ENCODE measurements at regions not wholly inside any gene's neighbourhood (a gene's known extent, or its start where the extent isn't known, plus 50 kb on each side); places are given as distances from the start of the nearest gene placed in this dataset.

DNA sequence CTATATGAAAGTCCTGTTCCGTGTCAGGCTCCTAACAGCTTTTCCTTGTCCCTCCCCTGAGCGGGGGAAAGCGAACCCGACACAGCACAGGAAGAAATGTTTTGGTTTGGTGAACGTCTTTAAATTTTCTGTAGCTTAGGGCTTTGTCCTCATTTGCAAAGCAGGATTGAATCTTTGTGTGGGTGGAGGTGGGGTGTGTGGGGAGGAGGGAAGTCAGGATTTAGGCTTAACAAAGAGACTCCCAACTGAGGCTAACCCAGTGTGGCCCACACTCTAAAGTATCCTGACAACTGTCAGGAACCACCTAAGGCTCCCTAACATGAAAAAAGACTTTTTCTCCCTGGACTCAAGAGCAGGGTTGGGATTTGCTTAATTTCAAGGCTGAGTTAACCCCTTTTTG lies 376.2 kb upstream of the C1orf174 start:
- ATAC-seq: no peak
- no peaks in the 10 kb centered on the region for H3K36me3 ChIP-seq
- H3K9me3 ChIP-seq: peaks cover 0 to 50% (median 0%) of the 10 kb centered on the region in 3 donors
- 6 to 13% methylated on average over 5 of the region's 5 CpGs for WGBS, 2 donors (ENCODE audit: low coverage in 1 of 2)
- no peaks in the 10 kb centered on the region for H3K4me1 ChIP-seq
- no peak overlapping the region for H3K4me3 ChIP-seq
- H3K27me3 ChIP-seq: peaks cover 27% of the 10 kb centered on the region
- no peak overlapping the region for H3K27ac ChIP-seq
- TF ChIP-seq, protein P1, sequence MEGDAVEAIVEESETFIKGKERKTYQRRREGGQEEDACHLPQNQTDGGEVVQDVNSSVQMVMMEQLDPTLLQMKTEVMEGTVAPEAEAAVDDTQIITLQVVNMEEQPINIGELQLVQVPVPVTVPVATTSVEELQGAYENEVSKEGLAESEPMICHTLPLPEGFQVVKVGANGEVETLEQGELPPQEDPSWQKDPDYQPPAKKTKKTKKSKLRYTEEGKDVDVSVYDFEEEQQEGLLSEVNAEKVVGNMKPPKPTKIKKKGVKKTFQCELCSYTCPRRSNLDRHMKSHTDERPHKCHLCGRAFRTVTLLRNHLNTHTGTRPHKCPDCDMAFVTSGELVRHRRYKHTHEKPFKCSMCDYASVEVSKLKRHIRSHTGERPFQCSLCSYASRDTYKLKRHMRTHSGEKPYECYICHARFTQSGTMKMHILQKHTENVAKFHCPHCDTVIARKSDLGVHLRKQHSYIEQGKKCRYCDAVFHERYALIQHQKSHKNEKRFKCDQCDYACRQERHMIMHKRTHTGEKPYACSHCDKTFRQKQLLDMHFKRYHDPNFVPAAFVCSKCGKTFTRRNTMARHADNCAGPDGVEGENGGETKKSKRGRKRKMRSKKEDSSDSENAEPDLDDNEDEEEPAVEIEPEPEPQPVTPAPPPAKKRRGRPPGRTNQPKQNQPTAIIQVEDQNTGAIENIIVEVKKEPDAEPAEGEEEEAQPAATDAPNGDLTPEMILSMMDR (IDR thresholded peaks at IDR 0.05): no peak
- TF ChIP-seq POLR2A (IDR thresholded peaks at IDR 0.05) (no peak), EP300 (IDR thresholded peaks at IDR 0.05) (no peak), POLR2AphosphoS5 (IDR thresholded peaks at IDR 0.05) (no peak)

DNA sequence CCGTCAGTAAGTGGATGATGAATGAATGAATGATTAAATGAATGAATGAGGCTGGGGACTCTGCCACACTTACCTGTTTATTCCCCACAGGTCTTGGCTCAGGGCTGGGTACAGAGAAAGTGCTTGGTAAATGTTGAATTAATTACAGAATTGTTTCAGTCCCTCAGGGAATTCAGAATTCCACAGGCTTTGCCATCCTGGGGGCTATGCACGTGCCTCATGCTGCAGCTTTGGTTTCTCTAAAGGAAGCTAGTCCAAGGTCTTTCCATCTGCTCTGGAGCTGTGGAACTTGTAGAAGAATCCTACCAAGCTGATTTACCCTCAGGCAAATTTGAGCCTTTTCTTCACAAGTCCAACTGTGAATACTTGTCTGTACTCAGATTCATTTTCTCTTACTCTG lies 376.8 kb upstream of the AJAP1 start:
- no peak for ATAC-seq
- no peaks in the 10 kb centered on the region for H3K36me3 ChIP-seq
- peaks cover 0 to 50% (median 0%) of the 10 kb centered on the region in 3 donors for H3K9me3 ChIP-seq
- no peak overlapping the region for H3K27ac ChIP-seq
- 77 to 78% methylated on average over 2 of the region's 2 CpGs for WGBS, 2 donors (ENCODE audit: low coverage in 1 of 2)
- peaks cover 25% of the 10 kb centered on the region for H3K27me3 ChIP-seq
- no peak overlapping the region for H3K4me3 ChIP-seq
- H3K4me1 ChIP-seq: no peaks in the 10 kb centered on the region
- TF ChIP-seq EP300 (IDR thresholded peaks at IDR 0.05) (no peak), POLR2AphosphoS5 (IDR thresholded peaks at IDR 0.05) (no peak), POLR2A (IDR thresholded peaks at IDR 0.05) (no peak)
- TF ChIP-seq, protein P1 (IDR thresholded peaks at IDR 0.05): no peak

DNA sequence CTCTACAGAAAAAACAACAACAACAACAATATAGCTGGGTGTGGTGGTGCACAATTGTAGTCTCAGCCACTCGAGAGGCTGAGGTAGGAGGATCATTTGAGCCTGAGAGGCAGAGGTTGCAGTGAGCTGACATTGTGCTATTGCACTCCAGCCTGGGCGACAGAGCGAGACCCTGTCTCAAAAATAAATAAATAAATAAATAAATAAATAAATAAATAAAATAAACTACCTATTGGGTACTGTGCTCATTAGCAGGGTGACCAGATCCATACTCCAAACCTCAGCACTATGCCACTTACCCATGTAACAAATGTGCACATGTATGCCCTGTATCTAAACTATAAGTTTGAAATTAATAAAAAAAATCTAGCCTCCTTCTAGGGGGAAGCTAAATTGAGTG lies 369.4 kb upstream of the AJAP1 start:
- TF ChIP-seq, protein P1 (IDR thresholded peaks at IDR 0.05): no peak
- no peak for TF ChIP-seq POLR2AphosphoS5 (IDR thresholded peaks at IDR 0.05)
- no peak for TF ChIP-seq EP300 (IDR thresholded peaks at IDR 0.05)
- no peak for TF ChIP-seq POLR2A (IDR thresholded peaks at IDR 0.05)
- WGBS, 2 donors (ENCODE audit: low coverage in 1 of 2): 20 to 92% methylated on average over 1 to 3 of the region's 3 CpGs
- H3K36me3 ChIP-seq: no peaks in the 10 kb centered on the region
- H3K27ac ChIP-seq: no peak overlapping the region
- no peaks in the 10 kb centered on the region for H3K9me3 ChIP-seq
- no peak for ATAC-seq
- H3K27me3 ChIP-seq: peaks cover 7% of the 10 kb centered on the region
- H3K4me3 ChIP-seq: no peak overlapping the region
- H3K4me1 ChIP-seq: no peaks in the 10 kb centered on the region

DNA sequence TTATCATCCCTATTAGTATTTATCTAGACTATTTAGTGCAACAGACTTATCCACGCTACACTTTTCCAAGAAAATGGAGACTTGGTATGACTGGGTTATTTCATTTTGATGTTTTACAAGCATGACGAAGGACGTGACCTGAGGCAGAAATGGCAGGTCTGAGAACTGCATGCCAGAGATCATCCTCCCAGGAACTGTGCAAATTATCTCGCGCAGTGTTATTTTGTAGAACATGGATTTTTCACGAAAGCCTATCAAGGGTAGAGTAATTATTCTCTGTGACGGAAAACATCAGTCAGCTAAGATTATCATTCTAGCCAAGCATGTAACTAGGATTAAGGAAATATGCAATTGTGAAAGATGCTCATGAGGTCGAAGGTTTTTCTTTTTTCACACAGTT lies 361.5 kb upstream of the AJAP1 start:
- no peaks in the 10 kb centered on the region for H3K4me1 ChIP-seq
- H3K4me3 ChIP-seq: no peak overlapping the region
- H3K27me3 ChIP-seq: peaks cover 38% of the 10 kb centered on the region
- TF ChIP-seq POLR2AphosphoS5 (IDR thresholded peaks at IDR 0.05) (no peak), POLR2A (IDR thresholded peaks at IDR 0.05) (no peak), EP300 (IDR thresholded peaks at IDR 0.05) (no peak)
- TF ChIP-seq, protein P1 (IDR thresholded peaks at IDR 0.05): no peak
- no peak overlapping the region for H3K27ac ChIP-seq
- ATAC-seq: no peak
- WGBS, 2 donors (ENCODE audit: low coverage in 1 of 2): 54 to 66% methylated on average over 8 of the region's 8 CpGs
- no peaks in the 10 kb centered on the region for H3K36me3 ChIP-seq
- no peaks in the 10 kb centered on the region for H3K9me3 ChIP-seq

DNA sequence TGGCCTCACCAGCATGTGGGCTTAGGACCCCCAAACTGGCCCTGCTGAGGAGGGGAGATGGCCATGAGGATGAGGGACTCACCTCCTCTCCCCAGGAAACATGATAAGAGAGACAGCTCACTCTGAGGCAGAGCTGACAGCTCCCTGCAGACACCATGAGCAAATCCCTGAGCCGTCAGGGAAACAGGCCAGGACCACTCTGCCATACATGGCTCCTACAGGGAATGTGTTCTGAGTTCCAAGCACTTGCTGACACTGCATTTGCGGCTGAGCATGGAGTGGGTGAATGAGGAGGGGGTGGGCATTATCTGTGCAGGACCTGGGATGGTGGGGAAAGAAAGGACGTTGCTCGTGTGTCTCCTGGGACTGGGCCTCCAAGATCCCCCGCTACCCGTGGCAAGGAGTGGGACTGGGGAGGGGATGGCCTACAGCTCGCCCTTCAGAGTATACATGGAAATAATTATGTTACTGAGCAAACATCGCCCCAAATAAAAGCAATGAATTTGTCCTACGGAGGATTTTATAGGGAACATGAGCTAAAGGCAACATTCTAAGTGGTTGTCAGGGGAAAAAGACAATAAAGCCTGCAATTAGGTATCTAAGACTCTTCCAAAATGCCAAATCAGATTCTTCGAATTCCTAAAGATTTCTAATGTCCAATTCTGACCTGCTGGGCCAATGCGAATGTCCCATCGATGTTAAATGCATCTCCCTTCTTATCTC lies 355.9 kb upstream of the AJAP1 start:
- Histone ChIP-seq H3K36me3 (no peaks in the 10 kb centered on the region), H3K4me3 (no peak overlapping the region), H3K27ac (no peak overlapping the region), H3K9me3 (peaks cover 0 to 10% (median 0%) of the 10 kb centered on the region in 3 donors), H3K27me3 (peaks cover 43% of the 10 kb centered on the region), H3K4me1 (no peaks in the 10 kb centered on the region)
- WGBS, 2 donors (ENCODE audit: low coverage in 1 of 2): 52 to 76% methylated on average over 5 to 10 of the region's 12 CpGs
- no peak for TF ChIP-seq EP300 (IDR thresholded peaks at IDR 0.05)
- no peak for TF ChIP-seq POLR2AphosphoS5 (IDR thresholded peaks at IDR 0.05)
- no peak for TF ChIP-seq POLR2A (IDR thresholded peaks at IDR 0.05)
- TF ChIP-seq, protein P1 (IDR thresholded peaks at IDR 0.05): no peak
- ATAC-seq: no peak
